ENCODE measurements at regions not wholly inside any gene's neighbourhood (a gene's known extent, or its start where the extent isn't known, plus 50 kb on each side); places are given as distances from the start of the nearest gene placed in this dataset.

GRCh38 chr2:129263939-129264338 is 715.5 kb upstream of the RAB6C start:
- DNase-seq: no peak
- Histone ChIP-seq H3K36me3 (no peaks in the 10 kb centered on the region), H3K27me3 (no peaks in the 10 kb centered on the region), H3K9me3 (no peaks in the 10 kb centered on the region), H3K4me1 (no peaks in the 10 kb centered on the region), H3K4me3 (no peak overlapping the region), H3K27ac (no peak overlapping the region)
- intact Hi-C loops (cut with DNase I): no loop called here
- TF ChIP-seq POLR2A (IDR thresholded peaks at IDR 0.05) (no peak), CTCF (IDR thresholded peaks at IDR 0.05) (no peak)
- no peak for ATAC-seq

GRCh38 chr2:129267559-129267958 is 711.9 kb upstream of the RAB6C start:
- TF ChIP-seq POLR2A (IDR thresholded peaks at IDR 0.05): no peak
- no peak for TF ChIP-seq CTCF (IDR thresholded peaks at IDR 0.05)
- ATAC-seq (no peak), DNase-seq (no peak)
- intact Hi-C loops (cut with DNase I): no loop called here
- Histone ChIP-seq H3K27me3 (no peaks in the 10 kb centered on the region), H3K36me3 (no peaks in the 10 kb centered on the region), H3K4me1 (no peaks in the 10 kb centered on the region), H3K4me3 (no peak overlapping the region), H3K9me3 (no peaks in the 10 kb centered on the region), H3K27ac (no peak overlapping the region)

GRCh38 chr2:129273266-129274037 is 706.0 kb upstream of the RAB6C start:
- no peaks in the 10 kb centered on the region for H3K9me3 ChIP-seq
- WGBS (ENCODE audit: insufficient coverage, low coverage, low lambda C conversion rate, missing lambda C conversion rate): 74% methylated on average over 7 of the region's 8 CpGs
- H3K27ac ChIP-seq: no peak overlapping the region
- intact Hi-C loops (cut with DNase I): no loop called here
- no peaks in the 10 kb centered on the region for H3K4me1 ChIP-seq
- no peak overlapping the region for H3K4me3 ChIP-seq
- TF ChIP-seq POLR2A (IDR thresholded peaks at IDR 0.05): no peak
- no peak for TF ChIP-seq CTCF (IDR thresholded peaks at IDR 0.05)
- no peaks in the 10 kb centered on the region for H3K27me3 ChIP-seq
- no peak for ATAC-seq
- DNase-seq: no peak
- no peaks in the 10 kb centered on the region for H3K36me3 ChIP-seq

GRCh38 chr2:129274038-129274415 is 705.4 kb upstream of the RAB6C start:
- ATAC-seq (no peak), DNase-seq (no peak)
- H3K27ac ChIP-seq: no peak overlapping the region
- H3K4me1 ChIP-seq: no peaks in the 10 kb centered on the region
- no peaks in the 10 kb centered on the region for H3K9me3 ChIP-seq
- TF ChIP-seq CTCF (IDR thresholded peaks at IDR 0.05): no peak
- TF ChIP-seq POLR2A (IDR thresholded peaks at IDR 0.05): no peak
- no peaks in the 10 kb centered on the region for H3K36me3 ChIP-seq
- H3K27me3 ChIP-seq: no peaks in the 10 kb centered on the region
- H3K4me3 ChIP-seq: no peak overlapping the region
- no CpG with 5 or more reads among the region's 2 CpGs for WGBS (ENCODE audit: insufficient coverage, low coverage, low lambda C conversion rate, missing lambda C conversion rate)
- intact Hi-C loops (cut with DNase I): no loop called here

GRCh38 chr2:129274918-129275317 is 704.5 kb upstream of the RAB6C start:
- DNase-seq (no peak), ATAC-seq (no peak)
- TF ChIP-seq CTCF (IDR thresholded peaks at IDR 0.05): no peak
- TF ChIP-seq POLR2A (IDR thresholded peaks at IDR 0.05): no peak
- WGBS (ENCODE audit: insufficient coverage, low coverage, low lambda C conversion rate, missing lambda C conversion rate): 49% methylated on average over 4 of the region's 5 CpGs
- no peak overlapping the region for H3K4me3 ChIP-seq
- intact Hi-C loops (cut with DNase I): no loop called here
- H3K27me3 ChIP-seq: no peaks in the 10 kb centered on the region
- no peaks in the 10 kb centered on the region for H3K36me3 ChIP-seq
- H3K9me3 ChIP-seq: no peaks in the 10 kb centered on the region
- H3K4me1 ChIP-seq: no peaks in the 10 kb centered on the region
- H3K27ac ChIP-seq: no peak overlapping the region

All from right lobe of liver (tissue), 6 donors.